Astrocyte of the hippocampus (primary cell): ENCODE measurements at regions not wholly inside any gene's neighbourhood (a gene's known extent, or its start where the extent isn't known, plus 50 kb on each side); places are given as distances from the start of the nearest gene placed in this dataset.
"Not testable (repeated sequence)": the region's sequence is repeated elsewhere in the genome, so short reads cannot be mapped to it uniquely, and the experiment has no call there.

Source experiments
- DNase-seq: peaks from one replicate; pipeline ENCODE4 v3.0.0; 2011; ENCODE audit warnings: low read depth, low spot score

GRCh38 chr3:153551536-153552285 is 389.7 kb downstream of the RAP2B start:
- DNase-seq = no peak

GRCh38 chr3:153552887-153553604 is 391.0 kb downstream of the RAP2B start:
- DNase-seq = no peak

- no peak for DNase-seq
These were observed 391.5 kb downstream of the RAP2B start for GRCh38 chr3:153553605-153553945.

- no peak for DNase-seq
These were observed 393.9 kb downstream of the RAP2B start for GRCh38 chr3:153555919-153556318.

GRCh38 chr3:153559366-153559765 is 397.3 kb downstream of the RAP2B start:
- not testable (repeated sequence) for DNase-seq

GRCh38 chr3:153567011-153567410 is 405.0 kb downstream of the RAP2B start:
- DNase-seq = no peak

- no peak for DNase-seq
These were observed 405.5 kb downstream of the RAP2B start for GRCh38 chr3:153567556-153567955.

GRCh38 chr3:153570481-153570880 is 408.5 kb downstream of the RAP2B start:
- not testable (repeated sequence) for DNase-seq

- DNase-seq = no peak
These were observed 410.1 kb downstream of the RAP2B start for GRCh38 chr3:153572165-153572564.

- no peak for DNase-seq
These were observed 410.6 kb downstream of the RAP2B start for GRCh38 chr3:153572654-153573053.

GRCh38 chr3:153573481-153573880 is 411.5 kb downstream of the RAP2B start:
- DNase-seq = no peak

- DNase-seq = peak; percentile 19
These were observed 412.4 kb downstream of the RAP2B start for GRCh38 chr3:153574445-153574844.

GRCh38 chr3:153577059-153577736 is 415.2 kb downstream of the RAP2B start:
- no peak for DNase-seq

GRCh38 chr3:153578046-153578445 is 416.0 kb downstream of the RAP2B start:
- no peak for DNase-seq

GRCh38 chr3:153590051-153590450 is 428.0 kb downstream of the RAP2B start:
- no peak for DNase-seq

GRCh38 chr3:153591561-153592245 is 429.7 kb downstream of the RAP2B start:
- no peak for DNase-seq

- DNase-seq = peak; percentile 64
These were observed 433.3 kb downstream of the RAP2B start for GRCh38 chr3:153595186-153595815.

- no peak for DNase-seq
These were observed 434.4 kb downstream of the RAP2B start for GRCh38 chr3:153596401-153596800.

GRCh38 chr3:153599685-153600084 is 437.7 kb downstream of the RAP2B start:
- peak; percentile 93 for DNase-seq

GRCh38 chr3:153600896-153601295 is 438.9 kb downstream of the RAP2B start:
- DNase-seq = no peak

GRCh38 chr3:153601374-153601853 is 439.4 kb downstream of the RAP2B start:
- DNase-seq = no peak
